DMS 273 treated with DMSO at 0.1 percent for 48 hours (cell line): ENCODE measurements at regions not wholly inside any gene's neighbourhood (a gene's known extent, or its start where the extent isn't known, plus 50 kb on each side); places are given as distances from the start of the nearest gene placed in this dataset.

Experiments used
- DNase-seq: peaks from one replicate; lab custom pipeline; 2025; lab: John Stamatoyannopoulos, UW

GRCh38 chr1:194339471-194339870, 1153.1 kb upstream of the B3GALT2 start:
- peak; percentile 79 for DNase-seq

GRCh38 chr1:194338241-194338948, 1152.0 kb upstream of the B3GALT2 start:
- no peak for DNase-seq

- DNase-seq = no peak
Observed at GRCh38 chr1:194333240-194333639, 1146.8 kb upstream of the B3GALT2 start.

- no peak for DNase-seq
Observed at GRCh38 chr1:194331758-194332157, 1145.3 kb upstream of the B3GALT2 start.

GRCh38 chr1:194322751-194323150, 1136.3 kb upstream of the B3GALT2 start:
- DNase-seq = no peak

- DNase-seq = no peak
Observed at GRCh38 chr1:194318790-194319280, 1132.4 kb upstream of the B3GALT2 start.

GRCh38 chr1:194309697-194310096, 1123.3 kb upstream of the B3GALT2 start:
- DNase-seq = no peak

- DNase-seq = no peak
Observed at GRCh38 chr1:194309269-194309668, 1122.9 kb upstream of the B3GALT2 start.

GRCh38 chr1:194300776-194301175, 1114.4 kb upstream of the B3GALT2 start:
- DNase-seq = no peak

- DNase-seq = no peak
Observed at GRCh38 chr1:194300340-194300739, 1113.9 kb upstream of the B3GALT2 start.

GRCh38 chr1:194298007-194298598, 1111.7 kb upstream of the B3GALT2 start:
- no peak for DNase-seq

- DNase-seq = no peak
Observed at GRCh38 chr1:194297094-194297493, 1110.7 kb upstream of the B3GALT2 start.

GRCh38 chr1:194296201-194296600, 1109.8 kb upstream of the B3GALT2 start:
- DNase-seq = no peak

GRCh38 chr1:194295685-194296084, 1109.3 kb upstream of the B3GALT2 start:
- DNase-seq = no peak

- no peak for DNase-seq
Observed at GRCh38 chr1:194293851-194294405, 1107.5 kb upstream of the B3GALT2 start.

- no peak for DNase-seq
Observed at GRCh38 chr1:194292966-194293365, 1106.6 kb upstream of the B3GALT2 start.

- DNase-seq = no peak
Observed at GRCh38 chr1:194289569-194290266, 1103.3 kb upstream of the B3GALT2 start.

GRCh38 chr1:194288238-194288637, 1101.8 kb upstream of the B3GALT2 start:
- DNase-seq = no peak

GRCh38 chr1:194281376-194281775, 1095.0 kb upstream of the B3GALT2 start:
- no peak for DNase-seq

GRCh38 chr1:194280463-194280862, 1094.0 kb upstream of the B3GALT2 start:
- DNase-seq = no peak

- no peak for DNase-seq
Observed at GRCh38 chr1:194279975-194280374, 1093.6 kb upstream of the B3GALT2 start.

- DNase-seq = no peak
Observed at GRCh38 chr1:194277927-194278326, 1091.5 kb upstream of the B3GALT2 start.

- DNase-seq = no peak
Observed at GRCh38 chr1:194273660-194274059, 1087.2 kb upstream of the B3GALT2 start.
